DOHH2 (cell line): ENCODE measurements at regions not wholly inside any gene's neighbourhood (a gene's known extent, or its start where the extent isn't known, plus 50 kb on each side); places are given as distances from the start of the nearest gene placed in this dataset.

Source experiments
- H3F3A ChIP-seq: fragments of 200-600 bp; sonication (generic), shearing (Covaris generic); 2 replicates; pipeline ENCODE4 v1.6.0; 2016; ENCODE audit warnings: antibody characterized with exemption, mild to moderate bottlenecking; ENCODE audit not compliant: control insufficient read depth, insufficient read depth
- H3K27ac ChIP-seq: fragments of 200-600 bp; sonication (generic); 2 replicates; pipeline ENCODE4 v1.5.1; 2014; ENCODE audit warnings: low read depth, mild to moderate bottlenecking, low read length, moderate library complexity
- H3K27me3 ChIP-seq: fragments of 200-600 bp; sonication (generic); 2 replicates; pipeline ENCODE4 v1.6.1; 2014; ENCODE audit warnings: mild to moderate bottlenecking, low read length, mixed read lengths; ENCODE audit not compliant: control insufficient read depth
- H3K36me3 ChIP-seq: fragments of 200-600 bp; sonication (generic); 2 replicates; pipeline ENCODE4 v1.6.1; 2014; ENCODE audit warnings: mild to moderate bottlenecking, low read length, moderate library complexity, mixed read lengths; ENCODE audit not compliant: control insufficient read depth
- H3K4me1 ChIP-seq: fragments of 200-600 bp; sonication (generic); 2 replicates; pipeline ENCODE4 v1.6.1; 2014; ENCODE audit warnings: mild to moderate bottlenecking, low read length, mixed read lengths; ENCODE audit not compliant: control insufficient read depth
- H3K4me2 ChIP-seq: fragments of 200-600 bp; sonication (generic); 2 replicates; pipeline ENCODE4 v1.6.0; 2014; ENCODE audit warnings: mild to moderate bottlenecking, low read length, moderate library complexity
- H3K4me3 ChIP-seq: fragments of 200-600 bp; sonication (generic); 2 replicates; pipeline ENCODE4 v1.5.1; 2014; ENCODE audit warnings: mild to moderate bottlenecking, low read length, mixed read lengths
- H3K79me2 ChIP-seq: fragments of 200-600 bp; sonication (generic); 2 replicates; pipeline ENCODE4 v1.6.1; 2014; ENCODE audit warnings: mild to moderate bottlenecking, low read length, mixed read lengths; ENCODE audit not compliant: control insufficient read depth
- H3K9me2 ChIP-seq: fragments of 200-600 bp; sonication (generic); replicated peaks from 2 replicates; pipeline ENCODE4 v1.6.1; 2014; ENCODE audit warnings: mild to moderate bottlenecking, low read length, mixed read lengths; ENCODE audit not compliant: control insufficient read depth
- H3K9me3 ChIP-seq: fragments of 200-600 bp; sonication (generic); 2 replicates; pipeline ENCODE4 v1.6.1; 2014; ENCODE audit warnings: antibody characterized with exemption, low read length, mixed read lengths; ENCODE audit not compliant: control insufficient read depth, insufficient read depth
- H4K20me1 ChIP-seq: fragments of 200-600 bp; sonication (generic); 2 replicates; pipeline ENCODE4 v1.6.0; 2014; ENCODE audit warnings: low read depth, mild to moderate bottlenecking, antibody characterized with exemption, low read length, moderate library complexity; ENCODE audit not compliant: control insufficient read depth, insufficient read depth
- EZH2phosphoT487 ChIP-seq: fragments of 200-600 bp; sonication (generic); IDR thresholded peaks from 2 replicates; pipeline ENCODE4 v1.6.1; 2017; ENCODE audit warnings: borderline replicate concordance, mild to moderate bottlenecking, antibody characterized with exemption, low read length, moderate library complexity, mixed read lengths
- TF ChIP-seq, protein P1 (sequence below): fragments of 200-600 bp; sonication (generic); IDR thresholded peaks from one replicate; pipeline ENCODE4 v1.5.1; 2014; ENCODE audit warnings: antibody characterized with exemption, mild to moderate bottlenecking, low read depth, low read length; ENCODE audit not compliant: poor library complexity, severe bottlenecking

DNA sequence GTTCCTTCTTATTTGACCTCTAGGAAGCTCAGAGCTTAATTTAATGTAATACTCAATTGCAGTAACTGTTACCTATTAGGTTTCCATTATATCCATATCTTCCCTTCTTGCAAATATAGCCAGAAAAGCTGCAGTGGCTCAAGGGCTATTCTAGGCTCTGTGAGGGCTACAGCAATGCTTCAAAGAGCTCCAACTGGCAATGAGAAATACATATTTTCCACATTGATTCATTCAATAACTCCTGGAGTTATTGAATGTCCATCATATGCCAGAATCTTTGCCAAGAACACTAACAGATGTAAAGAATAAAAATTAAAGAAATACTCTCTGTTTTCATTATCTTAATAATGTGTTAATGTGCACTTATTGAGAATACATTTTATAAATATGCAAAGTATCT, 396.9 kb upstream of the PAPPA start:
- Histone ChIP-seq H3K4me1 (no peaks in the 10 kb centered on the region), H3K4me2 (no peak overlapping the region), H3K27me3 (no peaks in the 10 kb centered on the region), H3K4me3 (no peak overlapping the region), H3F3A (no peaks in the 10 kb centered on the region), H4K20me1 (no peaks in the 10 kb centered on the region), H3K9me2 (no peaks in the 10 kb centered on the region), H3K79me2 (no peaks in the 10 kb centered on the region), H3K36me3 (no peaks in the 10 kb centered on the region), H3K27ac (no peak overlapping the region), H3K9me3 (no peaks in the 10 kb centered on the region)
- no peak for TF ChIP-seq EZH2phosphoT487
- TF ChIP-seq, protein P1, sequence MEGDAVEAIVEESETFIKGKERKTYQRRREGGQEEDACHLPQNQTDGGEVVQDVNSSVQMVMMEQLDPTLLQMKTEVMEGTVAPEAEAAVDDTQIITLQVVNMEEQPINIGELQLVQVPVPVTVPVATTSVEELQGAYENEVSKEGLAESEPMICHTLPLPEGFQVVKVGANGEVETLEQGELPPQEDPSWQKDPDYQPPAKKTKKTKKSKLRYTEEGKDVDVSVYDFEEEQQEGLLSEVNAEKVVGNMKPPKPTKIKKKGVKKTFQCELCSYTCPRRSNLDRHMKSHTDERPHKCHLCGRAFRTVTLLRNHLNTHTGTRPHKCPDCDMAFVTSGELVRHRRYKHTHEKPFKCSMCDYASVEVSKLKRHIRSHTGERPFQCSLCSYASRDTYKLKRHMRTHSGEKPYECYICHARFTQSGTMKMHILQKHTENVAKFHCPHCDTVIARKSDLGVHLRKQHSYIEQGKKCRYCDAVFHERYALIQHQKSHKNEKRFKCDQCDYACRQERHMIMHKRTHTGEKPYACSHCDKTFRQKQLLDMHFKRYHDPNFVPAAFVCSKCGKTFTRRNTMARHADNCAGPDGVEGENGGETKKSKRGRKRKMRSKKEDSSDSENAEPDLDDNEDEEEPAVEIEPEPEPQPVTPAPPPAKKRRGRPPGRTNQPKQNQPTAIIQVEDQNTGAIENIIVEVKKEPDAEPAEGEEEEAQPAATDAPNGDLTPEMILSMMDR: no peak

DNA sequence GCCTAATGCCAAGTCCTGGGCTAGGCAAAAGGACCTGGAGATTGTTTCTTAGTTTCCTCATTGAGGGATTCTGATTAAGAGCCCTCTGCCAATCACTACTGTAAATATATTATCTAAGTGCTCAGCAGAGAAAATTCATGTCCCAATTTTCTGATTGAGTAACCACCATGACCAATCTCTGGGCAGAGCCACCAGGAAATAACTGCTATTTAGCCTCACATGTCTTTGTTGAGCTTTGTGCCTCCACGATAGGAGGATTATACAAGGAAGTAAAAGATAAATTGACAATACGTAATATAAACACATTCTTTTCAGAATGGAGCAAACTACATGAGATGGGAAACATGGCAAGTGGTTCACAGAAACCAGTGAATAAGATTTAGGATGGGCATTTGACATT, 396.1 kb upstream of the PAPPA start:
- H3K4me1 ChIP-seq: no peaks in the 10 kb centered on the region
- no peaks in the 10 kb centered on the region for H3K27me3 ChIP-seq
- no peak overlapping the region for H3K27ac ChIP-seq
- no peak overlapping the region for H3K4me3 ChIP-seq
- H3K9me2 ChIP-seq: no peaks in the 10 kb centered on the region
- H3K4me2 ChIP-seq: no peak overlapping the region
- no peaks in the 10 kb centered on the region for H3F3A ChIP-seq
- no peaks in the 10 kb centered on the region for H3K79me2 ChIP-seq
- H3K9me3 ChIP-seq: no peaks in the 10 kb centered on the region
- no peaks in the 10 kb centered on the region for H3K36me3 ChIP-seq
- TF ChIP-seq EZH2phosphoT487: no peak
- TF ChIP-seq, protein P1: no peak
- no peaks in the 10 kb centered on the region for H4K20me1 ChIP-seq

DNA sequence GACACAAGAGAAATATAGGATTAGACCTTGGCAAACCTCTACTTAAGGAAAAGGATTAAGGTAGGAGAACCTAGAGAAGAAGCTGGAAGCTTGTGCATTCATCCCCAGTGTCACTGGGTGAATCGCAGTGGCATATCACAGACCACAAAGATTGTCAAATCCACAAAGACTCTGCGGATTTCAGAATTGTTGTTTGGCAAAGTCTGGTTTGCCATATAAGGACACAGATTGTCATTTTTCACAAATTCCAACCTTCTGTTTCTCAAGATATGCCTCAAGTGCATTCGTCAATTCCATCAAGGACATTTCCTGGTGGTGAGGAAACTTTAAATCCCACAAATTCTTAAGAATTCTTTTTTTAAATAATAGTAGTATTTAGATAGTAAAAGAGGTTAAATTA, 395.1 kb upstream of the PAPPA start:
- H3K27ac ChIP-seq: no peak overlapping the region

More for the DNA sequence above, 395.1 kb upstream of the PAPPA start:
- no peaks in the 10 kb centered on the region for H3F3A ChIP-seq
- H3K9me2 ChIP-seq: no peaks in the 10 kb centered on the region
- no peak overlapping the region for H3K4me2 ChIP-seq
- H3K79me2 ChIP-seq: no peaks in the 10 kb centered on the region
- H3K4me1 ChIP-seq: no peaks in the 10 kb centered on the region
- H3K9me3 ChIP-seq: no peaks in the 10 kb centered on the region
- no peaks in the 10 kb centered on the region for H3K27me3 ChIP-seq
- no peaks in the 10 kb centered on the region for H3K36me3 ChIP-seq
- TF ChIP-seq, protein P1: no peak
- no peak for TF ChIP-seq EZH2phosphoT487
- H4K20me1 ChIP-seq: no peaks in the 10 kb centered on the region
- H3K4me3 ChIP-seq: no peak overlapping the region
